HUES64 (cell line): ENCODE measurements at regions not wholly inside any gene's neighbourhood (a gene's known extent, or its start where the extent isn't known, plus 50 kb on each side); places are given as distances from the start of the nearest gene placed in this dataset.
"Not testable (repeated sequence)": the region's sequence is repeated elsewhere in the genome, so short reads cannot be mapped to it uniquely, and the experiment has no call there.

Experiments
- H3K27ac ChIP-seq: 2 replicates; pipeline ENCODE4 v1.7.0; 2013; ENCODE audit warnings: low read depth, low read length, inconsistent platforms
- H3K27me3 ChIP-seq: 2 replicates; pipeline ENCODE4 v1.6.1; 2013; ENCODE audit warnings: mild to moderate bottlenecking, low read length; ENCODE audit not compliant: insufficient read depth
- H3K36me3 ChIP-seq: 2 replicates; pipeline ENCODE4 v1.6.1; 2013; ENCODE audit warnings: mild to moderate bottlenecking, low read length; ENCODE audit not compliant: insufficient read depth
- H3K4me1 ChIP-seq: 2 replicates; pipeline ENCODE4 v1.6.1; 2013; ENCODE audit warnings: mild to moderate bottlenecking, low read length, moderate library complexity; ENCODE audit not compliant: insufficient read depth
- H3K4me3 ChIP-seq: 2 replicates; pipeline ENCODE4 v1.5.1; 2013; ENCODE audit warnings: mild to moderate bottlenecking, low read length, moderate library complexity
- H3K9ac ChIP-seq: 2 replicates; pipeline ENCODE4 v1.6.1; 2013; ENCODE audit warnings: mild to moderate bottlenecking, low read depth, low read length
- H3K9me3 ChIP-seq: 2 replicates; pipeline ENCODE4 v1.6.1; 2013; ENCODE audit warnings: low read depth, low read length; ENCODE audit not compliant: insufficient read depth
- WGBS: fragments of 150-250, 120-280 bp; methylation state at CpG from one replicate; pipeline ENCODE4 v1.1.7; 2013; ENCODE audit warnings: missing lambda C conversion rate; 5-methylcytosine and 5-hydroxymethylcytosine counted together

DNA sequence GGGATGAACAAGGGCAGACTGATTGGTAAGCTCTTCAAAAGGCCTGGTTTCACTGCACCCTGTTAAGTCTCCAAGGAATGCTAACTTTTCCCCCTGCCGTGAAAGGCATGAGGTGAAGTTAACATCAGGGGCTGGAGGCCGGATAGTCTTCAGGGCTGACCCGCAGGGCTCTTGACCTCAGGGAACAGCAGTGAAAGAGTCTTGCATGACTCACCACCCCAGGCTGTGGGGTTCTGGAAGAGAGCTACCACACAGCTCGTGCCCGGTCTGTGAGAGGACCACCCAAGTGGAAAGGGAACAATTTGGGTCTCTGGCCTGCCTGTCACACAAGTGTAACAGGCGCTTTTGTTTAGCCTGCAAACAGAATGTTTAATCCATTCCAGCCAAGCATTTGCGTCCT, 504.9 kb downstream of the EDEM1 start:
- WGBS = 58% methylated on average over 7 of the region's 7 CpGs
- Histone ChIP-seq H3K27ac (no peak overlapping the region), H3K27me3 (no peaks in the 10 kb centered on the region), H3K9ac (no peak overlapping the region), H3K9me3 (peaks cover 25% of the 10 kb centered on the region), H3K4me1 (no peaks in the 10 kb centered on the region), H3K4me3 (no peak overlapping the region), H3K36me3 (no peaks in the 10 kb centered on the region)

- WGBS = no CpG with 5 or more reads among the region's 1 CpG
- no peak overlapping the region for H3K27ac ChIP-seq
Measured at GRCh38 chr3:5694266-5694665, 506.8 kb downstream of the EDEM1 start.

GRCh38 chr3:5698851-5699250, 511.3 kb downstream of the EDEM1 start:
- Histone ChIP-seq H3K4me3 (no peak overlapping the region), H3K4me1 (no peaks in the 10 kb centered on the region), H3K27me3 (no peaks in the 10 kb centered on the region), H3K9me3 (no peaks in the 10 kb centered on the region), H3K36me3 (no peaks in the 10 kb centered on the region), H3K27ac (no peak overlapping the region), H3K9ac (no peak overlapping the region)
- 96% methylated on average over 9 of the region's 9 CpGs for WGBS

More at GRCh38 chr3:5694266-5694665, 506.8 kb downstream of the EDEM1 start:
- Histone ChIP-seq H3K4me1 (no peaks in the 10 kb centered on the region), H3K36me3 (no peaks in the 10 kb centered on the region), H3K27me3 (no peaks in the 10 kb centered on the region), H3K9me3 (peaks cover 25% of the 10 kb centered on the region), H3K9ac (no peak overlapping the region), H3K4me3 (no peak overlapping the region)

DNA sequence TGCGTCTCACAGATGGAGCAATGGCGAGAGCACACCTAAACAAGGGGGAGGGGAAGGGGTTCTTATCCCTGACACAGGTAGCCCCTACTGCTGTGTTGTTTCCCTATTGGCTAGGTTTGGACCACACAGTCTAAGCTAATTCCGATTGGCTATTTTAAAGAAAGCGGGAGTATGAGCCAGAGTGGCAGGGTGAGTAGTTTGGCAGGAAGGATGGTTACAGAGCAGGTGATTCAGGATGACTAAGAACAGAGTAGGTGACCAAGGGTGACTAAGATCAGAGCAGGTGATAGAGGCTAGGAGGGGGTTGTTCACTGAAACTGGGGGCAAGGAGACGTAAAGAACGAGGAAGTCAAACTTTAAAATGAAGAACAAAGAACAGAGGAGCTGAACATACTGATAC, 511.8 kb downstream of the EDEM1 start:
- no peaks in the 10 kb centered on the region for H3K9me3 ChIP-seq
- 92% methylated on average over 6 of the region's 6 CpGs for WGBS

GRCh38 chr3:5699811-5700210, 512.3 kb downstream of the EDEM1 start:
- Histone ChIP-seq H3K4me1 (no peaks in the 10 kb centered on the region), H3K9ac (no peak overlapping the region), H3K27me3 (no peaks in the 10 kb centered on the region), H3K9me3 (no peaks in the 10 kb centered on the region), H3K36me3 (no peaks in the 10 kb centered on the region), H3K4me3 (no peak overlapping the region), H3K27ac (no peak overlapping the region)
- WGBS = 100% methylated on average over 1 of the region's 2 CpGs

More for the DNA sequence above, 511.8 kb downstream of the EDEM1 start:
- Histone ChIP-seq H3K36me3 (no peaks in the 10 kb centered on the region), H3K4me1 (no peaks in the 10 kb centered on the region), H3K27me3 (no peaks in the 10 kb centered on the region), H3K4me3 (no peak overlapping the region), H3K9ac (no peak overlapping the region), H3K27ac (no peak overlapping the region)

GRCh38 chr3:5701005-5701404, 513.5 kb downstream of the EDEM1 start:
- H3K27ac ChIP-seq, H3K9ac ChIP-seq, H3K36me3 ChIP-seq, H3K27me3 ChIP-seq, H3K9me3 ChIP-seq, H3K4me3 ChIP-seq, H3K4me1 ChIP-seq: not testable (repeated sequence)
- 93% methylated on average over 2 of the region's 2 CpGs for WGBS

- H3K36me3 ChIP-seq = no peaks in the 10 kb centered on the region
- 75% methylated on average over 2 of the region's 2 CpGs for WGBS
- no peak overlapping the region for H3K27ac ChIP-seq
- no peaks in the 10 kb centered on the region for H3K27me3 ChIP-seq
- peaks cover 16% of the 10 kb centered on the region for H3K4me1 ChIP-seq
- H3K4me3 ChIP-seq = no peak overlapping the region
- H3K9ac ChIP-seq = no peak overlapping the region
- peaks cover 12% of the 10 kb centered on the region; the same call in 1 of the 2 replicates for H3K9me3 ChIP-seq
Measured at GRCh38 chr3:5707794-5708193, 520.3 kb downstream of the EDEM1 start.

DNA sequence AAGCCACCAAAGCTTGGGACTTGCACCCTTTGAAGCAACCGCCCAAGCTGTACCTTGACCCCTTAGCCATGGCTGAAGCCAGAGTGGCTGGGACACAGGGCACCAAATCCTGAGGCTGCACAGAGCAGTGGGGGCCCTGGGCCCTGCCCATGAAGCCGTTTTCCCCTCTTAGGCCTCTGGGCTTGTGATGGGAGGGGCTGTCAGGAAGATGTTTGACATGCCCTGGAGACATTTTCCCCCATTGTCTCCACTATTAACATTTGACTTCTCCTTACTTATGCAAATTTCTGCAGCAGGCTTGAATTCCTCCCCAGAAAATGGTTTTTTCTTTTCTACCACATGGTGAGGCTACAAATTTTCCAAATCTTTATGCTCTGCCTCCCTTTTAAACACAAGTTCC, 522.2 kb downstream of the EDEM1 start:
- peaks cover 12% of the 10 kb centered on the region; the same call in 1 of the 2 replicates for H3K9me3 ChIP-seq
- H3K4me1 ChIP-seq = peaks cover 16% of the 10 kb centered on the region
- 89% methylated on average over 1 of the region's 2 CpGs for WGBS
- H3K4me3 ChIP-seq = no peak overlapping the region
- peak overlapping the region; percentile 71 for H3K27ac ChIP-seq
- no peak overlapping the region for H3K9ac ChIP-seq
- no peaks in the 10 kb centered on the region for H3K27me3 ChIP-seq
- H3K36me3 ChIP-seq = no peaks in the 10 kb centered on the region

- H3K27me3 ChIP-seq = no peaks in the 10 kb centered on the region
- peaks cover 16% of the 10 kb centered on the region for H3K4me1 ChIP-seq
- H3K4me3 ChIP-seq = no peak overlapping the region
- H3K9me3 ChIP-seq = peaks cover 12% of the 10 kb centered on the region; the same call in 1 of the 2 replicates
- H3K27ac ChIP-seq = no peak overlapping the region
- H3K36me3 ChIP-seq = no peaks in the 10 kb centered on the region
- WGBS = 95% methylated on average over 3 of the region's 3 CpGs
- H3K9ac ChIP-seq = no peak overlapping the region
Measured at GRCh38 chr3:5710718-5711117, 523.2 kb downstream of the EDEM1 start.

- no peak overlapping the region for H3K4me3 ChIP-seq
- H3K9me3 ChIP-seq = no peaks in the 10 kb centered on the region
- no CpG with 5 or more reads among the region's 1 CpG for whole genome bisulfite sequencing
- H3K27me3 ChIP-seq = no peaks in the 10 kb centered on the region
- H3K4me1 ChIP-seq = no peaks in the 10 kb centered on the region
- H3K9ac ChIP-seq = no peak overlapping the region
- H3K36me3 ChIP-seq = no peaks in the 10 kb centered on the region
- no peak overlapping the region for H3K27ac ChIP-seq
Measured at GRCh38 chr3:5717254-5717653, 529.7 kb downstream of the EDEM1 start.

DNA sequence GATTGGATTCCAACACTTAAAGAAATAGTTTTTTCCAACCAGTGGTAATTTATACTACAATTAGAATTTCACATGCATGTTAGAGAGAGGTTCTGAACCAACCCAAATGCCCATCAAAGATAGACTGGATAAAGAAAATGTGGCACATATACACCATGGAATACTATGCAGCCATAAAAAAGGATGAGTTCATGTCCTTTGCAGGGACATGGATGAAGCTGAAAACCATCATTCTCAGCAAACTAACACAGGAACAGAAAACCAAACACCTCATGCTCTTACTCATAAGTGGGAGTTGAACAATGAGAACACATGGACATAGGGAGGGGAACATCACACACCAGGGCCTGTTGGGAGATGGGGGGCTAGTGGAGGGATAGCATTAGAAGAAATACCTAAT, 532.2 kb downstream of the EDEM1 start:
- not testable (repeated sequence) for H3K36me3 ChIP-seq, H3K9ac ChIP-seq, H3K27ac ChIP-seq, H3K4me1 ChIP-seq, H3K4me3 ChIP-seq, H3K9me3 ChIP-seq, H3K27me3 ChIP-seq

DNA sequence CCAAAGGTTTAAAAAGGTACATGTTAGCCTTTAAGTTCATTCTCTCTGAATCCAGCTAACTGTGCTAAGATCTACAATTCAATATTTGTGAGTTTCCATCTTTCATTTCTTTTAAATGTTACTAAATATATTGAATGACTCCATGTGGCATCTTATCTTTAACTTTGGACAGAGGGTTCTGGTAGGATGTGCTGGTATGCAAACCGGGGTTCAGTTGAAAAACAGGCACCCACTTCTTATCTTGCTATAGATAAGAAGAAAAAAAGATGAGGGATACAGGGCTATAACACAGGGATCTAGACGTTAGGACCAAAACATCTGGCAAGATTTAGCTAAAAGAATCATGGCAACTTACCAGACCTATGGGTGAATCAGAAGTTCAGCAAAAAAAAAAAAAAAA, 538.3 kb downstream of the EDEM1 start:
- Histone ChIP-seq H3K9me3 (no peaks in the 10 kb centered on the region), H3K4me3 (no peak overlapping the region), H3K27me3 (no peaks in the 10 kb centered on the region), H3K9ac (no peak overlapping the region), H3K4me1 (no peaks in the 10 kb centered on the region), H3K36me3 (no peaks in the 10 kb centered on the region), H3K27ac (no peak overlapping the region)
- WGBS = 100% methylated on average over 1 of the region's 2 CpGs
